AG10803 (cell line): ENCODE measurements at regions not wholly inside any gene's neighbourhood (a gene's known extent, or its start where the extent isn't known, plus 50 kb on each side); places are given as distances from the start of the nearest gene placed in this dataset.

Experiments
- DNase-seq: peaks from one replicate; pipeline ENCODE4 v3.0.0; 2010; ENCODE audit warnings: low read depth
- H3K4me3 ChIP-seq: 2 replicates; pipeline ENCODE4 v1.5.1; 2011; ENCODE audit warnings: mild to moderate bottlenecking, low read length, control low read depth
- CTCF ChIP-seq: conservative IDR thresholded peaks from 2 replicates; pipeline ENCODE4 v1.5.1; 2011; ENCODE audit warnings: mild to moderate bottlenecking, low read length, control low read depth, inconsistent platforms

DNA sequence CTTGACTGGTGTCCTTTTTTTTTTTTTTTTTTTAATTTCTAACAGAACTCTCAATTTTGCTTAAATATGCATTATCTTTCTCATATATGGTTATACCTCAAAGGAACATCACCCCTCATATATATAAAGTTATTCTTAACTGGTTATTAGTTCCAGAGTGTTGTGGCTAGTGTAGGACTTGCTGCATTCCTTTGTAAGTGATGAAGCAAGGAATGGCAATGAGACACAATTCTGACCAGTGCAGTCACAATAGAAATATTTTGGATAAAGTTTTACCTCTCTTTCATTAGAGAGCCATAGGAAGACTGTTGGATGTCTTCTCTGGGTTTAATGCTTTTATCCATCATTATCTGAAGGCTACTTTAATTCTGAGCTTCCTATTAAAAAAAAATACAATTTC lies 75.5 kb upstream of the CBLB start:
- peak; percentile 77 for DNase-seq
- no peak overlapping the region for H3K4me3 ChIP-seq
- TF ChIP-seq CTCF = no peak

- TF ChIP-seq CTCF = no peak
- peak; percentile 86 for DNase-seq
- H3K4me3 ChIP-seq = no peak overlapping the region
Measured at GRCh38 chr3:105944721-105945120, 75.9 kb upstream of the CBLB start.

DNA sequence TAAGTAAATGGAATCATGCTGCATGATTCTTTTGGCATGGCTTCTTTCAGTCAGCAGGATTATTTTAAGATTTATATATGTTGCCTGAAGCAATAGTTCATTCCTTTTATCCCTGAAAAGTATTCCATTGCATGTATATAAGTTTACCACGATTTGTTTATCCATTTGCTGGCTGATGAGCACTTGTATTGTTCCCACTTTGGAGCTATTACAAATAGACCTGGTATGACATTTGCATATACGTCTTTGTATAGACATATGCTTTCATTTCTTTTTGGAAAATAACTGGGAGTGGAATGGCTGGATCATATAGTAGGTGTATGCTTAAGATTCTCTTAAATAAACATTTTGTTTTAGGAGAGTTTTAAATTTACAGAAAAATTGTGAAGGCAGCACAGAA lies 79.3 kb upstream of the CBLB start:
- TF ChIP-seq CTCF = no peak
- no peak for DNase-seq

DNA sequence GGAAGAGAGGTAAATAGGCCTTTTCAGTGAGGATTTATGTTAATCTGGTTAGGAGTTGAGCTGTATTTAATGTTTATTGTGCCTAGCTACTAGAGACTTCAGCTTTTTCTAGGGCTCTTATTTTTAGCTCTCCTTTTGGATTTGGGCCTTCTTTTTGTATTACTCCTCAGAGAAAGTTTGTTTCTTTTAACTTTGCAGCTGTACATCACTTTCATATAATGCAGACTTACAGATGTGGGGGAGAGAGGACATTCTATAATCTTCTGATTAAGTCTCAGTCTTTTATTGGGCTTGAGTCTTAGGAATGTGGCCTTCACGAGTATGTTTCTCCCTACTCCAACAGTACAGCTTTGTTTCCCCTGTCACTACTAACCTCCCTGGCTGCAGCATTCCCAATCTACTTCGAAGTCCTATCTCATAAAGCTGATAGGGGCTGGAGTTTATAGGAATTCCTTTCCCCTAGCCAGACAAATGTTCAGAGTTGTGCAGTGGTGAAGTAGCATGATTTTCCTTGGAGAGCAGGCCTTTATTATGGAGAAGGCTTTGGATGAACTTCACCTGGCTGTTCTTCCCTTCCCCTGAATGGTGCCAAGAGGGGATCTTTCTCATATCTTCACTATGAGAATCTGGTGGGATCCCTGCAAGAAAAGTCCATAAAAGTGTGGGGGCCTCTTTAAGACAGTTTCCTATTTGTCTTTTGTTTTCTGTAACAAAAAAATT lies 82.2 kb upstream of the CBLB start:
- H3K4me3 ChIP-seq = no peak overlapping the region
- no peak for DNase-seq
- no peak for TF ChIP-seq CTCF

More for the DNA sequence above, 79.3 kb upstream of the CBLB start:
- H3K4me3 ChIP-seq = no peak overlapping the region

DNA sequence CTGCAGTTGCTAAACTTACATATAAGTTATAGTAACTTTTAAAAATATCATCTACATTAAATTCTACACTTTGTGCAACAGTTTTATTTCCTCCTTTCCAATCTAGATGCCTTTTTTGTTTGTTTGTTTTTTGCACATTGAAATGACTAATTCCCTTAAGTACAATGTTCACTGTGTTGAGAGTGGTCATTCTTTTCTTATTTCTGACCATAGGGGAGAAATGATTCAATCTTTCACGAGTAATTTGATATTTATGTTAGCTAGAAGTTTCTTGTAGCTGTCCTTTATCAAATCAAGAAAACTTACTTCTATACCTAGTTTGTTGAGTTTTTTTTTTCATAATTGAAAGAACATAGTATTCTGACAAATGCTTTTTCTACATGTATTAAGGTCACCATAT lies 85.0 kb upstream of the CBLB start:
- TF ChIP-seq CTCF = no peak
- DNase-seq = no peak
- no peak overlapping the region for H3K4me3 ChIP-seq

- no peak for DNase-seq
- H3K4me3 ChIP-seq = no peak overlapping the region
- TF ChIP-seq CTCF = no peak
Measured at GRCh38 chr3:105956306-105956705, 87.5 kb upstream of the CBLB start.

DNA sequence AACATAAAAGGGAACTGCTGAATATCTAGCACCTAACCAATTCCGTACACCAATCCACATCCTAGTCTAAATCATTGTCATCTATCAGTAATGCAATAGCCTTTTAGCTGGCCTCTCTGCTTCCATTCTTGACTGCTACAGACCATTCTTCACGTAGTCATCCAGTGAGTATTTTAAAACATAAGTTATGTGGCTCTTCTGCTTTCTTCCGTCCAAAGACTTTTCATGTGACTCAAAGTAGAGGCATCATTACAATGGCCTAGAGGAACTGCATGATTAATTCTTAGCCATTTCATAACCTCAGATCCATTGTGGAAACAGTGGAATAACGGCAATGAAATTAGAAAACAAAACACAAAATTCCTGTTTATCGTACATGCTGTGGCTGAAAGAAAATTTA lies 88.9 kb upstream of the CBLB start:
- TF ChIP-seq CTCF = no peak
- peak; percentile 88 for DNase-seq
- no peak overlapping the region for H3K4me3 ChIP-seq
